HCT116 (cell line): ENCODE measurements at regions not wholly inside any gene's neighbourhood (a gene's known extent, or its start where the extent isn't known, plus 50 kb on each side); places are given as distances from the start of the nearest gene placed in this dataset.

Experiments used
- ATAC-seq: fragments of 200-7000 bp; cut with Tn5 transposase; 2 replicates; pipeline ENCODE4 v1.9.1; 2020; ENCODE audit warnings: mild to moderate bottlenecking, moderate library complexity
- BruUV-seq: library from RNA; stranded (reverse); fragments of 400-500 nt; replicated peaks from 2 replicates; lab custom pipeline; 2021; lab: Mats Ljungman, UMichigan
- CTCF ChIA-PET: fragments of 300-600 bp; sonication (Branson Sonifier 250); formaldehyde crosslinking; loops from one replicate; lab custom pipeline; 2021; ENCODE audit warnings: antibody characterized with exemption; lab: Charles Lee
- POLR2A ChIA-PET: fragments of 300-600, 350-600 bp; sonication (Branson Sonifier 250); formaldehyde crosslinking; loops from one replicate; lab custom pipeline; 2021; ENCODE audit warnings: antibody characterized with exemption; lab: Charles Lee
- RAD21 ChIA-PET, 2 experiments: fragments of 300-600 bp; sonication (Branson Sonifier 250); formaldehyde crosslinking; loops; one replicate each; lab custom pipeline; 2023; ENCODE audit warnings: low total read pairs in 2 of 2; ENCODE audit not compliant: uncharacterized antibody in 2 of 2, unreplicated experiment in 2 of 2, low non-redundant PET in 1 of 2; lab: Charles Lee
- DNase-seq: peaks from one replicate; pipeline ENCODE4 v3.0.0-alpha.2; 2010; ENCODE audit warnings: low read depth, low spot score
- H2AFZ ChIP-seq: fragments of 200-600 bp; shearing (Covaris generic), sonication (generic); 2 replicates; pipeline ENCODE4 v1.6.1; 2017; ENCODE audit warnings: low read depth, mixed run types, mixed read lengths, antibody characterized with exemption, low read length; ENCODE audit not compliant: poor library complexity, severe bottlenecking
- H3K27ac ChIP-seq: 2 replicates; pipeline ENCODE4 v1.5.1; 2012; ENCODE audit warnings: low read depth, low read length
- H3K27me3 ChIP-seq: fragments of 200-600 bp; sonication (generic); 2 replicates; pipeline ENCODE4 v1.6.1; 2016; ENCODE audit warnings: mixed run types, low read length, mixed read lengths; ENCODE audit not compliant: insufficient read depth
- H3K36me3 ChIP-seq, 2 experiments: fragments of 200-500 bp in 1 of 2; fragments of 200-600 bp in 1 of 2; sonication (Bioruptor generic) in 1 of 2; sonication (generic) in 1 of 2; 2 replicates each; pipeline versions ENCODE4 v1.5.1 to v1.6.1; 2014 to 2016; ENCODE audit warnings: low read length in 2 of 2, inconsistent platforms in 1 of 2, mixed read lengths in 1 of 2, mixed run types in 1 of 2; ENCODE audit not compliant: insufficient read depth in 2 of 2, control insufficient read depth in 1 of 2
- H3K4me1 ChIP-seq, 2 experiments: fragments of 200-600 bp in 1 of 2; sonication (generic) in 1 of 2; 2 replicates each; pipeline versions ENCODE4 v1.5.1 to v1.6.1; 2012 to 2017; ENCODE audit warnings: low read length in 2 of 2, inconsistent platforms in 1 of 2, mild to moderate bottlenecking in 1 of 2, mixed read lengths in 1 of 2, mixed run types in 1 of 2, moderate library complexity in 1 of 2; ENCODE audit not compliant: insufficient read depth in 2 of 2, control insufficient read depth in 1 of 2
- H3K4me2 ChIP-seq: fragments of 200-600 bp; sonication (generic); 2 replicates; pipeline ENCODE4 v1.6.1; 2017; ENCODE audit warnings: mixed run types, low read length, mixed read lengths
- H3K4me3 ChIP-seq, 2 experiments: fragments of 200-600 bp in 1 of 2; sonication (generic) in 1 of 2; replicated peaks in 1 of 2; 2 replicates each; pipeline ENCODE4 v1.5.1; 2011 to 2016; ENCODE audit warnings: low read length in 2 of 2, control low read depth in 1 of 2, low read depth in 1 of 2, mild to moderate bottlenecking in 1 of 2, mixed read lengths in 1 of 2, mixed run types in 1 of 2
- H3K79me2 ChIP-seq: fragments of 200-600 bp; sonication (generic); 2 replicates; pipeline ENCODE4 v1.6.1; 2017; ENCODE audit warnings: mild to moderate bottlenecking, mixed run types, low read length, moderate library complexity, mixed read lengths; ENCODE audit not compliant: insufficient read depth
- H3K9ac ChIP-seq: fragments of 200-600 bp; sonication (generic); 2 replicates; pipeline ENCODE4 v1.6.1; 2016; ENCODE audit warnings: low read length, mixed read lengths
- H3K9me2 ChIP-seq: fragments of 200-600 bp; sonication (generic), shearing (Covaris generic); 2 replicates; pipeline ENCODE4 v1.6.1; 2017; ENCODE audit warnings: mixed run types, mild to moderate bottlenecking, moderate library complexity; ENCODE audit not compliant: insufficient read depth
- H3K9me3 ChIP-seq, 2 experiments: fragments of 200-500 bp in 1 of 2; fragments of 200-600 bp in 1 of 2; sonication (Bioruptor generic) in 1 of 2; sonication (generic) in 1 of 2; 2 replicates each; pipeline ENCODE4 v1.6.1; 2014 to 2017; ENCODE audit warnings: low read length in 2 of 2, mixed read lengths in 2 of 2, inconsistent platforms in 1 of 2, low read depth in 1 of 2, mild to moderate bottlenecking in 1 of 2, mixed run types in 1 of 2, moderate library complexity in 1 of 2; ENCODE audit not compliant: control insufficient read depth in 1 of 2, insufficient read depth in 1 of 2
- H4K20me1 ChIP-seq: fragments of 200-600 bp; sonication (generic), shearing (Covaris generic); 2 replicates; pipeline ENCODE4 v1.6.1; 2017; ENCODE audit warnings: mixed run types, mild to moderate bottlenecking, moderate library complexity; ENCODE audit not compliant: insufficient read depth
- EZH2phosphoT487 ChIP-seq: fragments of 200-600 bp; IDR thresholded peaks from 2 replicates; pipeline ENCODE4 v1.6.1; 2018; ENCODE audit warnings: antibody characterized with exemption, borderline replicate concordance
- FOSL1 ChIP-seq: IDR thresholded peaks from 2 replicates; pipeline ENCODE4 v1.6.1; 2012; ENCODE audit warnings: low read depth
- JUND ChIP-seq: IDR thresholded peaks from 2 replicates; pipeline ENCODE4 v1.6.1; 2012
- POLR2AphosphoS5 ChIP-seq: IDR thresholded peaks from 2 replicates; pipeline ENCODE4 v1.6.1; 2011; ENCODE audit warnings: mild to moderate bottlenecking, low read depth, low read length, moderate library complexity
- SP1 ChIP-seq: IDR thresholded peaks from 2 replicates; pipeline ENCODE4 v1.6.1; 2012; ENCODE audit warnings: low read depth
- ZFX ChIP-seq: fragments of 450-650 bp; IDR thresholded peaks from 2 replicates; pipeline ENCODE4 v1.6.1; 2017
- ZNF274 ChIP-seq: fragments of 200-500 bp; sonication (Bioruptor generic); IDR thresholded peaks from 2 replicates; pipeline ENCODE4 v1.6.1; 2014; ENCODE audit warnings: mild to moderate bottlenecking, low read depth, low read length, inconsistent platforms
- intact Hi-C: fragments of 100-400 bp; cut with micrococcal nuclease; formaldehyde crosslinking; loops from 2 replicates; pipeline ENCODE4 v1.10.0; 2022
- TF ChIP-seq, protein P1 (sequence below), 3 experiments: fragments of 200-600 bp in 1 of 3; sonication (generic) in 1 of 3; IDR thresholded peaks in 2 of 3; conservative IDR thresholded peaks in 1 of 3; 2 replicates each; pipeline ENCODE4 v1.5.1; 2012 to 2017; ENCODE audit warnings: low read depth in 2 of 3, low read length in 2 of 3, antibody characterized with exemption in 1 of 3, borderline replicate concordance in 1 of 3, control low read depth in 1 of 3, mild to moderate bottlenecking in 1 of 3, mixed read lengths in 1 of 3, mixed run types in 1 of 3, moderate library complexity in 1 of 3; ENCODE audit not compliant: insufficient read depth in 1 of 3
- TF ChIP-seq, protein P2 (sequence below): IDR thresholded peaks from 2 replicates; pipeline ENCODE4 v1.6.1; 2012; ENCODE audit warnings: low read depth
- TF ChIP-seq, protein P3 (sequence below): IDR thresholded peaks from 2 replicates; pipeline ENCODE4 v1.6.1; 2011; ENCODE audit warnings: mild to moderate bottlenecking, low read length, moderate library complexity; ENCODE audit not compliant: insufficient replicate concordance; ENCODE audit errors: extremely low read depth

DNA sequence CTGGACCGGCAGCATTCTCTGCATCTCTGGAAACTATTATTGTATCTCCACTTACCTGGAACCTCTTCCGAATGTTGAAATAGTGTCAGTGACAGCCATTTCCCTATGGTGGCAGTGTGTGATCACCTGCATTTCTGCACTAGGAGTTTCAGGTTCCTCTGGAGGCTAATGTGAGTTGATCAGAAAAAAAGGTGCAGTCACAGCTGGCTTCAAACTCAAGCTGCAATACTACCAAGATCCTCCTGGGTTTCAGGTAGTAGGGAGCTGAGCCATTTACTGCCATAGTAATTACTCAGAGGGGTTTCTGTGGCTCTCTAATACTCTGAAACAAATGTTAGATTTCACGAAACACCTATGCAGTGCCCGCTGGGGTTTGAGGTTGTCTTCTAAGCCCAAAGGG, 183.5 kb upstream of the OSR1 start:
- Histone ChIP-seq H3K9me2 (no peaks in the 10 kb centered on the region), H3K27ac (no peak overlapping the region), H3K4me2 (no peak overlapping the region), H3K79me2 (no peaks in the 10 kb centered on the region), H4K20me1 (no peaks in the 10 kb centered on the region), H3K27me3 (no peaks in the 10 kb centered on the region), H3K4me3 (no peak overlapping the region), H3K9ac (no peak overlapping the region), H3K9me3 (no peaks in the 10 kb centered on the region), H3K4me1 (peaks cover 18 to 44% of the 10 kb centered on the region in 2 experiments), H3K36me3 (no peaks in the 10 kb centered on the region), H2AFZ (no peak overlapping the region)
- POLR2A ChIA-PET: no interaction called here
- ATAC-seq: peak; percentile 68
- DNase-seq: no peak
- no TSS peak for BruUV-seq
- CTCF ChIA-PET: interaction anchor here (0.9 kb wide), 1 partner anchor 176 kb away, joined by 3 read pairs; no protein-coding TSS in a partner anchor
- intact Hi-C loops: no loop called here
- RAD21 ChIA-PET: no interaction called here
- no peak for TF ChIP-seq EZH2phosphoT487
- TF ChIP-seq, protein P1, sequence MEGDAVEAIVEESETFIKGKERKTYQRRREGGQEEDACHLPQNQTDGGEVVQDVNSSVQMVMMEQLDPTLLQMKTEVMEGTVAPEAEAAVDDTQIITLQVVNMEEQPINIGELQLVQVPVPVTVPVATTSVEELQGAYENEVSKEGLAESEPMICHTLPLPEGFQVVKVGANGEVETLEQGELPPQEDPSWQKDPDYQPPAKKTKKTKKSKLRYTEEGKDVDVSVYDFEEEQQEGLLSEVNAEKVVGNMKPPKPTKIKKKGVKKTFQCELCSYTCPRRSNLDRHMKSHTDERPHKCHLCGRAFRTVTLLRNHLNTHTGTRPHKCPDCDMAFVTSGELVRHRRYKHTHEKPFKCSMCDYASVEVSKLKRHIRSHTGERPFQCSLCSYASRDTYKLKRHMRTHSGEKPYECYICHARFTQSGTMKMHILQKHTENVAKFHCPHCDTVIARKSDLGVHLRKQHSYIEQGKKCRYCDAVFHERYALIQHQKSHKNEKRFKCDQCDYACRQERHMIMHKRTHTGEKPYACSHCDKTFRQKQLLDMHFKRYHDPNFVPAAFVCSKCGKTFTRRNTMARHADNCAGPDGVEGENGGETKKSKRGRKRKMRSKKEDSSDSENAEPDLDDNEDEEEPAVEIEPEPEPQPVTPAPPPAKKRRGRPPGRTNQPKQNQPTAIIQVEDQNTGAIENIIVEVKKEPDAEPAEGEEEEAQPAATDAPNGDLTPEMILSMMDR (IDR thresholded peaks at IDR 0.05 in 2 of 3, conservative IDR thresholded peaks at IDR 0.05 in 1 of 3; ENCODE audit: borderline replicate concordance in 1 of 3, insufficient read depth in 1 of 3, low read depth in 2 of 3, low read length in 2 of 3): peak in 2 of 3 experiments; percentile 34 to 35; a peak in 3 of 6 replicates

DNA sequence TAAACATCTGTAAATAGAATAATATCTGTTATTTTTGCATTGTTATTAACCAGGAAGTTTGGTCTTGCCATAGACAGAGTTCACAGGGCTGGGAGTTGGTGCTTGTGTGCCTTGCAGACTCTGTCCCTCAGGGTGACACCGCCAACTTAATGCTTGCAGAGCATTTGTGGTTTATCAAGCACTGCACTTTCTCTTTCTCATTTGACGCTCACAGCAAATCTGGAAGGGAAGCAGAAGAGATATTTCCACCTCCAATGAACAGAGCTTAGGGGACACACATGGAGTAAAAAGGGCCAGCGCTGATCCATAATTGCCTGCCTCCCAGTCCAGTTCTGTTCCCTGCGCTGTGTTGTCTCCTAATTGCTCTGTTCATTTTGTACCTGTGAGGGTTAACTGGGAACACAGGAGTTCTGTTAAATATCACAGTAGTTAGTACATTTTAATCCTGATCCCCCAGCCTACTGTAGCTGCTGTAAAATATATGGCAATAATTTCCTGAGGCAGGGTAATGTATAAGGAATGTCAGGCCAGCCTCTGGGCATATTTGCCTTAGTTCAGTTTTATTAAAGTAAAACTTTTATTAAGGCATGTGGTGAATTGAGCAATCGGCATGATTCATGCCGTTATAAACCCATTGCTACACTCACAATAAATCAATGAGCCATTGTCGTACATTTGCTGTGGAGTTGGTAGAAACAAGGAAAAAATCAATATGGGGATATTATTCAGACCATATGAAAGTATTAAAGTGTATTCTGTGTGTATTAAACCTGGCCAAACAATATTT, 182.5 kb upstream of the OSR1 start:
- peaks cover 19 to 52% of the 10 kb centered on the region in 2 experiments for H3K4me1 ChIP-seq
- DNase-seq: peak; percentile 56
- H3K4me3 ChIP-seq: peak overlapping the region in 1 of 2 experiments; percentile 15; a peak in 1 of 4 replicates
- ChIA-PET POLR2A (no interaction called here), CTCF (no interaction called here), RAD21 (no interaction called here)
- H3K27me3 ChIP-seq: no peaks in the 10 kb centered on the region
- H4K20me1 ChIP-seq: no peaks in the 10 kb centered on the region
- no peaks in the 10 kb centered on the region for H3K9me2 ChIP-seq
- intact Hi-C loops: no loop called here
- no peaks in the 10 kb centered on the region for H3K79me2 ChIP-seq
- peak overlapping the region; percentile 89 for H2AFZ ChIP-seq
- H3K36me3 ChIP-seq: no peaks in the 10 kb centered on the region
- peak; percentile 23; the same call in 1 of the 2 replicates for ATAC-seq
- H3K9me3 ChIP-seq: no peaks in the 10 kb centered on the region
- no peak overlapping the region for H3K9ac ChIP-seq
- peak overlapping the region; percentile 56 for H3K4me2 ChIP-seq
- no peak overlapping the region for H3K27ac ChIP-seq
- no TSS peak for BruUV-seq
- TF ChIP-seq, protein P2, sequence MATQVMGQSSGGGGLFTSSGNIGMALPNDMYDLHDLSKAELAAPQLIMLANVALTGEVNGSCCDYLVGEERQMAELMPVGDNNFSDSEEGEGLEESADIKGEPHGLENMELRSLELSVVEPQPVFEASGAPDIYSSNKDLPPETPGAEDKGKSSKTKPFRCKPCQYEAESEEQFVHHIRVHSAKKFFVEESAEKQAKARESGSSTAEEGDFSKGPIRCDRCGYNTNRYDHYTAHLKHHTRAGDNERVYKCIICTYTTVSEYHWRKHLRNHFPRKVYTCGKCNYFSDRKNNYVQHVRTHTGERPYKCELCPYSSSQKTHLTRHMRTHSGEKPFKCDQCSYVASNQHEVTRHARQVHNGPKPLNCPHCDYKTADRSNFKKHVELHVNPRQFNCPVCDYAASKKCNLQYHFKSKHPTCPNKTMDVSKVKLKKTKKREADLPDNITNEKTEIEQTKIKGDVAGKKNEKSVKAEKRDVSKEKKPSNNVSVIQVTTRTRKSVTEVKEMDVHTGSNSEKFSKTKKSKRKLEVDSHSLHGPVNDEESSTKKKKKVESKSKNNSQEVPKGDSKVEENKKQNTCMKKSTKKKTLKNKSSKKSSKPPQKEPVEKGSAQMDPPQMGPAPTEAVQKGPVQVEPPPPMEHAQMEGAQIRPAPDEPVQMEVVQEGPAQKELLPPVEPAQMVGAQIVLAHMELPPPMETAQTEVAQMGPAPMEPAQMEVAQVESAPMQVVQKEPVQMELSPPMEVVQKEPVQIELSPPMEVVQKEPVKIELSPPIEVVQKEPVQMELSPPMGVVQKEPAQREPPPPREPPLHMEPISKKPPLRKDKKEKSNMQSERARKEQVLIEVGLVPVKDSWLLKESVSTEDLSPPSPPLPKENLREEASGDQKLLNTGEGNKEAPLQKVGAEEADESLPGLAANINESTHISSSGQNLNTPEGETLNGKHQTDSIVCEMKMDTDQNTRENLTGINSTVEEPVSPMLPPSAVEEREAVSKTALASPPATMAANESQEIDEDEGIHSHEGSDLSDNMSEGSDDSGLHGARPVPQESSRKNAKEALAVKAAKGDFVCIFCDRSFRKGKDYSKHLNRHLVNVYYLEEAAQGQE: no peak
- TF ChIP-seq, protein P3, sequence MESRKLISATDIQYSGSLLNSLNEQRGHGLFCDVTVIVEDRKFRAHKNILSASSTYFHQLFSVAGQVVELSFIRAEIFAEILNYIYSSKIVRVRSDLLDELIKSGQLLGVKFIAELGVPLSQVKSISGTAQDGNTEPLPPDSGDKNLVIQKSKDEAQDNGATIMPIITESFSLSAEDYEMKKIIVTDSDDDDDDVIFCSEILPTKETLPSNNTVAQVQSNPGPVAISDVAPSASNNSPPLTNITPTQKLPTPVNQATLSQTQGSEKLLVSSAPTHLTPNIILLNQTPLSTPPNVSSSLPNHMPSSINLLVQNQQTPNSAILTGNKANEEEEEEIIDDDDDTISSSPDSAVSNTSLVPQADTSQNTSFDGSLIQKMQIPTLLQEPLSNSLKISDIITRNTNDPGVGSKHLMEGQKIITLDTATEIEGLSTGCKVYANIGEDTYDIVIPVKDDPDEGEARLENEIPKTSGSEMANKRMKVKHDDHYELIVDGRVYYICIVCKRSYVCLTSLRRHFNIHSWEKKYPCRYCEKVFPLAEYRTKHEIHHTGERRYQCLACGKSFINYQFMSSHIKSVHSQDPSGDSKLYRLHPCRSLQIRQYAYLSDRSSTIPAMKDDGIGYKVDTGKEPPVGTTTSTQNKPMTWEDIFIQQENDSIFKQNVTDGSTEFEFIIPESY: no peak
- TF ChIP-seq JUND (peak; percentile 77), FOSL1 (peak; percentile 76), SP1 (peak; percentile 67), ZFX (no peak), ZNF274 (no peak), POLR2AphosphoS5 (no peak; the same call in 1 of the 2 replicates)
